DND-41 (cell line): ENCODE measurements at regions not wholly inside any gene's neighbourhood (a gene's known extent, or its start where the extent isn't known, plus 50 kb on each side); places are given as distances from the start of the nearest gene placed in this dataset.

ENCODE experiments used
- ATAC-seq: fragments of 200-7000 bp; cut with Tn5 transposase; 3 replicates; pipeline ENCODE4 v1.9.1; 2021; ENCODE audit warnings: low read depth; ENCODE audit not compliant: insufficient read depth
- DNase-seq: peaks from one replicate; pipeline ENCODE4 v3.0.0-alpha.2; 2020
- H2AFZ ChIP-seq: 2 replicates; pipeline ENCODE4 v1.6.0; 2012; ENCODE audit warnings: low read depth, low read length
- H3K27ac ChIP-seq: 2 replicates; pipeline ENCODE4 v1.5.1; 2012; ENCODE audit warnings: low read length, inconsistent platforms
- H3K27me3 ChIP-seq: fragments of 200-600 bp; sonication (generic); 2 replicates; pipeline ENCODE4 v1.6.0; 2012; ENCODE audit warnings: low read length, mild to moderate bottlenecking, inconsistent platforms; ENCODE audit not compliant: insufficient read depth, poor library complexity
- H3K36me3 ChIP-seq: 2 replicates; pipeline ENCODE4 v1.5.1; 2012; ENCODE audit warnings: low read length, inconsistent platforms; ENCODE audit not compliant: insufficient read depth
- H3K4me1 ChIP-seq: 2 replicates; pipeline ENCODE4 v1.5.1; 2012; ENCODE audit warnings: mild to moderate bottlenecking, low read length; ENCODE audit not compliant: insufficient read depth
- H3K4me2 ChIP-seq: 2 replicates; pipeline ENCODE4 v1.6.0; 2012; ENCODE audit warnings: mild to moderate bottlenecking, moderate library complexity, low read length, inconsistent platforms; ENCODE audit not compliant: insufficient read depth
- H3K4me3 ChIP-seq, 2 experiments: fragments of 200-600 bp in 1 of 2; shearing (Covaris generic) in 1 of 2; 2 replicates each; pipeline ENCODE4 v1.5.1; 2012 to 2016; ENCODE audit warnings: inconsistent platforms in 2 of 2, low read length in 2 of 2, mild to moderate bottlenecking in 2 of 2, low read depth in 1 of 2, moderate library complexity in 1 of 2
- H3K79me2 ChIP-seq: 2 replicates; pipeline ENCODE4 v1.6.0; 2012; ENCODE audit warnings: low read length, inconsistent platforms; ENCODE audit not compliant: insufficient read depth
- H3K9ac ChIP-seq: 2 replicates; pipeline ENCODE4 v1.6.0; 2012; ENCODE audit warnings: low read depth, mild to moderate bottlenecking, inconsistent platforms, low read length, moderate library complexity
- H3K9me3 ChIP-seq: 2 replicates; pipeline ENCODE4 v1.5.1; 2012; ENCODE audit warnings: low read length, moderate library complexity, mild to moderate bottlenecking, inconsistent platforms; ENCODE audit not compliant: insufficient read depth, severe bottlenecking
- H4K20me1 ChIP-seq: 2 replicates; pipeline ENCODE4 v1.6.0; 2012; ENCODE audit warnings: low read length; ENCODE audit not compliant: insufficient read depth
- EZH2 ChIP-seq: IDR thresholded peaks from 3 replicates; pipeline ENCODE4 v1.6.1; 2012; ENCODE audit warnings: borderline replicate concordance, low read depth, mild to moderate bottlenecking, moderate library complexity, low read length, inconsistent platforms; ENCODE audit not compliant: severe bottlenecking
- TF ChIP-seq, protein P1 (sequence below): IDR thresholded peaks from 2 replicates; pipeline ENCODE4 v1.5.1; 2012; ENCODE audit warnings: borderline replicate concordance, low read length, moderate library complexity, mild to moderate bottlenecking; ENCODE audit not compliant: poor library complexity, severe bottlenecking; ENCODE audit errors: extremely low read depth

DNA sequence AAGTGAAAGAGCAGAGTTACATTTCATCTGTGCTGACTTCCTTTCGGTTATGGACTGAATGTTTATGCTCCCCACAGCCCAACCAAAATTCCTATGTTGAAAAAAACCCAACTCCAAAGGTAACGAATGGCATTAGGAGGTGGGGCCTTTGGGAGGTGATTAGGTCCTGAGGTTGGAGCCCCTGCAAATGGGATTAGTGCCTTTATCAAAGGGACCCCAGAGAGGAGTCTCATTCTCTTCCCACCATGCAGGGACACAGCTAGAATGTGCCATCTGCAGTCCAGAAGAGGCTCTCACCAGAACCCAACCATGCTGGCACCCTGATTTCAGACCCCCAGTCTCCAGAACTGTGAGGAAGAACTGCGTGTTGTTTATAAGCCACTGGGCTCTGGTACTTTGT is 199.3 kb downstream of the TOMM20 start:
- DNase-seq (no peak), ATAC-seq (no peak)
- TF ChIP-seq EZH2 = no peak
- TF ChIP-seq, protein P1, sequence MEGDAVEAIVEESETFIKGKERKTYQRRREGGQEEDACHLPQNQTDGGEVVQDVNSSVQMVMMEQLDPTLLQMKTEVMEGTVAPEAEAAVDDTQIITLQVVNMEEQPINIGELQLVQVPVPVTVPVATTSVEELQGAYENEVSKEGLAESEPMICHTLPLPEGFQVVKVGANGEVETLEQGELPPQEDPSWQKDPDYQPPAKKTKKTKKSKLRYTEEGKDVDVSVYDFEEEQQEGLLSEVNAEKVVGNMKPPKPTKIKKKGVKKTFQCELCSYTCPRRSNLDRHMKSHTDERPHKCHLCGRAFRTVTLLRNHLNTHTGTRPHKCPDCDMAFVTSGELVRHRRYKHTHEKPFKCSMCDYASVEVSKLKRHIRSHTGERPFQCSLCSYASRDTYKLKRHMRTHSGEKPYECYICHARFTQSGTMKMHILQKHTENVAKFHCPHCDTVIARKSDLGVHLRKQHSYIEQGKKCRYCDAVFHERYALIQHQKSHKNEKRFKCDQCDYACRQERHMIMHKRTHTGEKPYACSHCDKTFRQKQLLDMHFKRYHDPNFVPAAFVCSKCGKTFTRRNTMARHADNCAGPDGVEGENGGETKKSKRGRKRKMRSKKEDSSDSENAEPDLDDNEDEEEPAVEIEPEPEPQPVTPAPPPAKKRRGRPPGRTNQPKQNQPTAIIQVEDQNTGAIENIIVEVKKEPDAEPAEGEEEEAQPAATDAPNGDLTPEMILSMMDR = no peak
- Histone ChIP-seq H3K9ac (no peak overlapping the region), H3K27ac (no peak overlapping the region), H3K36me3 (no peaks in the 10 kb centered on the region), H3K4me1 (peaks cover 8% of the 10 kb centered on the region), H3K9me3 (no peaks in the 10 kb centered on the region), H3K79me2 (no peaks in the 10 kb centered on the region), H3K4me3 (no peak overlapping the region), H3K27me3 (no peaks in the 10 kb centered on the region), H3K4me2 (no peak overlapping the region), H4K20me1 (no peaks in the 10 kb centered on the region), H2AFZ (no peak overlapping the region)

DNA sequence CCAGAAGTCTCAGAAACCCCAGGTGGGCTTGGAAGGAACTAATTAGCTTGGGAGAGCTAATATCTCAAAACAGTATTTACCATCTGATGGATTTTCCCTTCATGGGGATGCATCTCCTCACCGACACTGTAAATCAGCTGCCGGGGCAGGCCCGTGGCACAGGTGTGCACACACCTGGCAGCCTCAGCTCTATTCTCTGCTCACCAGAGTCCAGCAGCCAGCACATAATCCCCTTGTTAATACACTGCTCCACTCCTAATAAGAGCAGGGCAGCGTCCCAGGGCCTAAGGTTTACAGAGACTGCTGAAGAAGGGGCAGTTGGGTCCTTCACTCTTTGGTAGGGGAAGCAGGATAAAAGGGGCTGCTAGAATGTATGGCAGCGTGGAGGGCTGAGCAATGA is 200.0 kb downstream of the TOMM20 start:
- Histone ChIP-seq H2AFZ (no peak overlapping the region), H3K4me2 (no peak overlapping the region), H3K27ac (no peak overlapping the region), H3K9me3 (no peaks in the 10 kb centered on the region), H3K27me3 (no peaks in the 10 kb centered on the region), H3K4me1 (peaks cover 8% of the 10 kb centered on the region), H3K36me3 (no peaks in the 10 kb centered on the region), H3K79me2 (no peaks in the 10 kb centered on the region), H3K9ac (no peak overlapping the region), H3K4me3 (no peak overlapping the region), H4K20me1 (no peaks in the 10 kb centered on the region)
- no peak for DNase-seq
- no peak for TF ChIP-seq EZH2
- TF ChIP-seq, protein P1 = no peak
- no peak for ATAC-seq

DNA sequence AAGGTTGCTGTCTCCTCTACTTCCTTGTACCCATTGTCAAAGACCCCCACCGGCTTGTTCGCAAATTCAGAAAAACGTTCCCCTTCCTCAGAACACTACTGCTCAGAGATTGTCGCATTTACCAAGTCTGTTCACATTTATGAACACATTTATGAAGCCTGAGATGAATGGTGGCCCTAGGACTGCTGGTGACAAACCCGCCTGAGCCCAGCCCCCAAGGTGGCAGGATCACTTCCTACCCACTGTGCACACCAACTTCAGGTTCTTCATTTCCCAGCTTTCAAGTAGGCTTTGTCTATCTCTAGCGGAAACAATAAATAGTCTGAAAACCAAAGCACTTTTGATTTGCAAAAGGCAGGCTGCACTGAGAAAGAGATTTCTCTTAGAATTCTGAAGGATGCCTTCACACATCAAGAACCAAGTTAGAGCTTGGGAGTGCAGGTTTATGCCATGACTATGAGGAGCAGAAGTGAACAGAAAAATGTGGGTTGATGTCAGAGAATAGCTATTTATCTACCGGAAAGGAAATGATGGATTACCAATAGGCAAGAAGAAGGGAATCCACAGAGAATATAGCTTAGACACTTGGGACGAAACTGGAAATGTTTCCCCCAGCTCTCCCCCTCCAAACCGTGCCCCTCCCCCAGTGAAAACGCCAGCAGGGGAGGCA is 200.5 kb downstream of the TOMM20 start:
- H3K4me3 ChIP-seq = no peak overlapping the region
- no peak for ATAC-seq
- H3K9me3 ChIP-seq = no peaks in the 10 kb centered on the region
- no peak overlapping the region for H3K9ac ChIP-seq
- H3K27ac ChIP-seq = no peak overlapping the region
- no peaks in the 10 kb centered on the region for H4K20me1 ChIP-seq
- peaks cover 8% of the 10 kb centered on the region for H3K4me1 ChIP-seq
- TF ChIP-seq, protein P1 = no peak
- no peak for TF ChIP-seq EZH2
- no peak for DNase-seq
- H3K79me2 ChIP-seq = no peaks in the 10 kb centered on the region
- H3K36me3 ChIP-seq = no peaks in the 10 kb centered on the region
- H2AFZ ChIP-seq = no peak overlapping the region
- H3K4me2 ChIP-seq = no peak overlapping the region
- no peaks in the 10 kb centered on the region for H3K27me3 ChIP-seq
